IPS-NIHi7 (cell line): ENCODE measurements at regions not wholly inside any gene's neighbourhood (a gene's known extent, or its start where the extent isn't known, plus 50 kb on each side); places are given as distances from the start of the nearest gene placed in this dataset.

Source experiments
- DNase-seq: peaks from one replicate; pipeline ENCODE4 v3.0.0; 2012; ENCODE audit warnings: mixed read lengths; ENCODE audit errors: extremely low spot score

DNA sequence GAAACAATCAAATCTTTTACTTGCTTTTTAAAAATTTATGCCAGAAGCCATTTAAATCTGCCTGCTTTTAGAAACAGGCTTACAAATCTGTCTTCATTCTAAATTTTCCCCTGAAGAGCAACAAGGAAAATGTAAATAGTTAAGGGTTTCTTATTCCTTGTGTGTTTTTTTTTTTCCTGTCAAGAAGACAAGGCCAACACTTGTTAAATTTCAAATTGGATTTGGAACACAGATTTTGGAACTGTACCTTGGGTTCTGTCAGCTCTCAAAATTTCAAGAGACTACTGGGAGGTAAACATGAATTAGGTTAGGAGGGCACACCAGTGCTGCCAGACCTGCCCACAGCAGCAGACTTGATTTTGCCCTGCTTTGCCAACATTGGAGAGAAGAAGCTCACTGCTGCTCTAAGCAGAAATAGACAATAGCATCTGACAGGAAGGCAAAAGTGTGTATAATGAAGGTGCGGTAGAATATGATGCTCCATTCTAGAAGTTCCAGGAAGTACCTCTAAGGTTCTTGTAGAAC, 121.7 kb downstream of the NHLRC3 start:
- no peak for DNase-seq

DNA sequence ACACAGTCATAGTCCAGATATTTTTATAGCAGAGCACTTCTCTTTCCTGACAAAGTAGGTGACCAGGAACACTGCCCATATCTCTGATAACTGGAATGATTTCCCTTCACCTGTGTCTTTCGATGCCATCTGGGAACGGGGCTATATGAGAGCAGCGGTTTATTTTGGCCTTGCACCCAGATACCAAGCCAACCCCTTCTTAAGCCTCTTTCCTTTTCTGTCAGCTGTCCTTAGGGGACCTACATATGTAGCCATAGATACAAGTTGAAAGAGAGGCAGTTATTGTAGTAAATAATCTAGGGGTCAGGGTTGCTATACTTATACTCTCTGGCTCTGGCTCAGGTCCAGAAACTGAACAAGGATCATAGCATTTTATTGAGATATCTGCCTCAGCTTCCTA, 128.8 kb downstream of the NHLRC3 start:
- DNase-seq: no peak

DNA sequence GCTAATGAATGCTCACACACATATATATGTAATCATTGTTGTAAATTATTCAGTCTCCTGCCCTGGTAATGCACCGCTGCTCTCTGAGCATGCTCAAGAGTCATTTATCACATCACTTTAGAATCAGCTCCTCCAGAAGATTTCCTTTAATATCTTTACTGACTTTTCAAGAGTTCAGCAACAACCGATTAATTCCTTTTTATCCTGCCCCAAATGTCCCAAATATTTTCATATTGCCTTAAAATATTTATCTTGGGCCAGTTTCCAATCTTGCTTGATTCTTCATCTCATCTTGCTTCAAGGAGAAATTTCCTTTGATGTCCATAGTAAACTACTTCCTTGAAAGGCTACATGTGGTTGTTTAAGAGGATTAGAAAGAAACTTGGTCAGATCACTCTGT, 132.5 kb downstream of the NHLRC3 start:
- DNase-seq: no peak

DNA sequence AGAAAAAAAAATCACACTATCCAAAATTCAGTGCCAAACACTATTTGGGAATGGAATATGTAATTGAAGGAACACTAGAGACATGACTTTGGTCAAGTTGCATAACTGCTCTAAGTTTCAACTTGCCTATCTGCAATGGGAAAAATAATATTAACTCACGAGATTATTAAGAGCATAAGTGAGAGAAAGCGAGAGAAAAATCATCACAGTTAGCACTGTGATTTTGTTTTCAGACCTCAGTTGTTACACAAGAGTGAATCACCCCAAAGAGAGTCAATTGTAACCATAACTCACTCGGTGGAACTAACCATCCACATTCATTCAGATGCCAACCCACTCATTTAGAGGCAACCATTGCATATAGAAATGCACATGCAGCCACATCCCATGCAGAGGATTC, 147.1 kb downstream of the NHLRC3 start:
- DNase-seq: no peak

DNA sequence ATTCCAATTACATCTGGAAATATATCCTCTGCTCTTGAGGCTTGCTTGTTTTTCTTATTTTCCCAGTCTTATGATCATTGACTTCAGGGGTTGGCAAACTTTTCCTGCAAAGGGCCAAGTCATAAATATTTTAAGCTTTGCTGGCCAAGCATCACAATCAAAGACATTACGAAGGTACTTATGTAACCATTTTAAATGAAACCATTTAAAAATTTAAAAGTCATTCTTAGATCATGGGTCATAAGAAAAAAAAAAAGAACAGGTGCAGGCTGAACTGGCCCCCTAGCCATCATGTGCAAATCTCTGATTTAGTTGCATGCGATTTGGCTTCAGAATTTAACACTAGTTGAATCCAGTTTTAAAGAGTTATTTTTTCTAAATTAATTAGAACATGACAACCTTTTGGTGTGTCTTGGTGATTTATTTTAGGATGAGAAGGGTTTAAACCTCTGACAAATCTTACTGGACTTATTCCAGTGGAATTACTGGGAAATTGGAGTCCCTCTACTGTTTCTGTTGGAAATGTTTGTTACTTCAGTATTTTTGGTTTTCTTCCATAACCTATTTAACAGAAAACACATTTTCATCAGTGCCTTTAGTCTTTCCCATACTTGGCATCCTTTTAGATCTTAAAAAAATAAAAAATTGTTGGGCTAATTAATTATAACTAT, 148.1 kb downstream of the NHLRC3 start:
- no peak for DNase-seq

DNA sequence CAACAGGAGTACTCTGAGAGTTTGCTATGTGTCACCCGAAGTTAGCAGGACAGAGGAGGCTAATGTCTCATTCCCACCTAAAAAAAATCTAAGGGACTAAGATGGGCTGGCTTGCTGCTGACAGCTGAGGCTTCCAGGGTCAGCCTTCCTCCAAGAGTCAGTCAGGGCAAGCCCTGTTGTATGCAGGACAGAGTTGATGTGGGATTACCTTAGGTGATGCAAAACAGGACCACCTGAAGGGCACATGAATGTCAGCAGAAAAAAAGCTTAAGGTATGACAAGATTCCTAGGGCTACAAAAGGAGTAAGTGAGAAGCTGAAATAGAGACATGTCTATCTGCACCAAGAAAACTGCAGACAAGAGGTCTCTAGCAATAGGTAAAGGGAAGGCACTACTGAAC, 151.5 kb downstream of the NHLRC3 start:
- no peak for DNase-seq

DNA sequence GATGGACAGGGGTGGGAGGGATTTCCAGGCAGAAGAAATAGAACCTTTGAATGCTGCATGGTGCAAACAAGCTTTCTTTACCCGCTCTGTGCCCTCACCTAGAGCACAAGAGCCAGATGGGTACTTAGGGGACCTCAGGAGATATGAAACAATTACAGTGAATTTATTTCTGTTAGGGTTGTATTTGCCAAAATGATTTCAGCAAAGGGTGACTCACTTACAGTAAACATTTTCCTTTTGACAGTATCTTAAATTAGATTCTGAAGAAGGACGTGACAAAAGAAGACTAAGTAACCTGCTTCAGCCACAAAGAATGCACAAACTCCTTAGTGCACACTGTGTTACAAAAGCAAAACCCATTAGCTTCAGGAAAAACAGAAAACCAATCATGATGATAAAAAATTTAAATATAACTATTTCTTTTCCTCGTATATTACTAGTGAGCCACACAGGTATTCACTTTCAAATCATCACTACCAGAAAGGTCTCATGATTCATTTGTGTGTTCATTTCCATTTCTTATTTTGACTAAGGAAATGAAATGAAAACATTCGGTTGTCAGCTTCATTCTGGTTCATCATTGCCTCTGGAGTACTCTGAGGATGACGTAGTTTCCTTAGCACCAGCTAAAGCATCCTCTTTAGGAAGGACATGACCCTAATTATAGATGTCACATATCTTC, 158.8 kb downstream of the NHLRC3 start:
- no peak for DNase-seq

DNA sequence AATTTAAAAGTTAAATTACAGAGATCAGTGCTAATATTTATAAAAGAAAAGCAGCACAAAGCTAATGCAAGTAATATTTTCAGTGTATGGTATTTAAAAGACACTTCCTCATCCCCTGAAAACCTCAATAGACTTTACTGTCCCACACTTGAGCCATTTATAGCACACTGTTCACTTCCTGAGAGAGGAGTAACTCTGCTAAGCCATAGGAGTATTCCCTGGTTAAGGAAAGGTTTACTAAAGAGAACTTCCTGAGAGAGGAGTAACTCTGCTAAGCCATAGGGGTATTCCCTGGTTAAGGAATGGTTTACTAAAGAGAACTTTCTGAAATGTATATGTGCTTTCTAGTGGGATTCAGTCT, 159.4 kb downstream of the NHLRC3 start:
- DNase-seq: no peak

DNA sequence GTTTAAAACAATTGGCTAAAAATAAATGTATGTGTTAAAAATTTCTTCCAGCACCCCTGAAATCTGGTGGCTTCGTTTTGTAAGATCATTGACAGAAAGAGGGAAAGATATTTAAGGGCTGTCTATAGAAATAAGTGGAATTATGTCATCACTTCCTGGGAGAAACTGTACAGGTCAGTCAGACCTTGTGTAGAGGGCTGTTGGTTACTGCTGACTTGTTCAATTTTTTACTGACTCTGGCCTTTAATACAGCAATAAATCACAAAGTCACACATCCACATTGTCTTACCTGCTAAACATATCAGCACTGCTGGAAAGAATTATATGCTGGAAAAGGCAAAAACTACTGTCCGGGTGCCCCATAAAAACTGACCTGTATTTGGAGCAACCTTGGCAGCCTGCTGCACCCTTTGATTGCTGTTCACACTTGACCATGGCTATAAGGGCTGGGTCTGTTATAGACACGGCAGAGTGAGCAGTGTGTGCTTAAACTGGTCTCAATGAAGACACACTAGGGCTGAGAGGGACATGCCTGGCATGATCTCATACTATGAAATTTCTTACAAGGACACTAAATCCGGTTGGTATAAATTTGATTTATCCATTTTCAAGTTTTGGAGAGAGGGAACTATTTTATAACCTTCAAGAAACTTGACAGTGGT, 162.1 kb downstream of the NHLRC3 start:
- no peak for DNase-seq

DNA sequence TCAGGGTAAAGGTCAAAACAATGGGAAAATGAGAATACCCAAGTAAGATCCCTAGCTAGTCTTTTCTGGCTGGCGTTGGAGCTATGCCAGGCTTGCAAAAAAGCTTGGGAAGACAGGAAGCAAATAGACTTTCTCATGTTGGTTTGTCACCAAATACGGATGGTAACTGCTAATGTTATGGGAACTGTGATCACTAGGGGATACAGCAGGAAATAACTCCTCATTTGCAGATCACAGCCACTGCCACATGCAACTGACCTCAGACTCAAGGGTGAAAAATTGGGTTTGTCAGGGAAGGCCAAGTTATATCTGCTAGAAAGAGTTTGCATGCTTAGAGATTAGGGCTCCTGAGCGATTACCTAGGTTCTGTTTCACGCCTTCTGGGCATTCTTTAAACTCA, 162.9 kb downstream of the NHLRC3 start:
- peak; percentile 14 for DNase-seq

DNA sequence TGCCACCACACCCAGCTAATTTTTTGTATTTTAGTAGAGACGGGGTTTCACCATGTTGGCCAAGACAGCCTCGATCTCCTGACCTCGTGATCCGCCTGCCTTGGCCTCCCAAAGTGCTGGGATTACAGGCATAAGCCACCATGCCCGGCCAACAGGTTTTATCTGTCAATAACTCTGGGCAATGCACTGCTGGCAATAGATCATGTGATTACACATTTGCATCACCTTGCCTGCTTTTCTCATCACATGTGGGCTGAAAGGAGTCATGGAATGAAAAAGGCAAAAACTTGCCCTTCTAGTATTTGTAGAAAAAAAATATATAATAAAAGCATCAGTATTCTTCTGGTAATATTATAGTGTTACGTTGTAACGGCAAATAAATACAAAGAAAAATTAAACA, 164.5 kb downstream of the NHLRC3 start:
- DNase-seq: no peak

DNA sequence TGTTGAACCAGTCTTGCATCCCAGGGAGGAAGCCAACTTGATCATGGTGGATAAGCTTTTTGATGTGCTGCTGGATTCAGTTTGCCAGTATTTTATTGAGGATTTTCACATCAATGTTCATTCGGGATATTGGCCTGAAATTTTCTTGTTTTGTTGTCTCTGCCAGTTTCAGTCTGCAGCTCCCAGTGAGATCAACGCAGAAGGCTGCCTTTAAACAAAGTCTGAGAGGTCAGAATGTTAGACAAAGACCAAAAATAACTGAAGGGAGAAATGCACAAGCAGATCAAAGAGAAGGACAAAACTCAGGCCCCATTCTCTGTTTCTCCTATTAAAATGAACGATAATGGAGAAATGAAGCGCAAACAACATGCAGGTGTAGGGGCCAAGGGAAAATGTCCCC, 170.4 kb downstream of the NHLRC3 start:
- DNase-seq: no peak

DNA sequence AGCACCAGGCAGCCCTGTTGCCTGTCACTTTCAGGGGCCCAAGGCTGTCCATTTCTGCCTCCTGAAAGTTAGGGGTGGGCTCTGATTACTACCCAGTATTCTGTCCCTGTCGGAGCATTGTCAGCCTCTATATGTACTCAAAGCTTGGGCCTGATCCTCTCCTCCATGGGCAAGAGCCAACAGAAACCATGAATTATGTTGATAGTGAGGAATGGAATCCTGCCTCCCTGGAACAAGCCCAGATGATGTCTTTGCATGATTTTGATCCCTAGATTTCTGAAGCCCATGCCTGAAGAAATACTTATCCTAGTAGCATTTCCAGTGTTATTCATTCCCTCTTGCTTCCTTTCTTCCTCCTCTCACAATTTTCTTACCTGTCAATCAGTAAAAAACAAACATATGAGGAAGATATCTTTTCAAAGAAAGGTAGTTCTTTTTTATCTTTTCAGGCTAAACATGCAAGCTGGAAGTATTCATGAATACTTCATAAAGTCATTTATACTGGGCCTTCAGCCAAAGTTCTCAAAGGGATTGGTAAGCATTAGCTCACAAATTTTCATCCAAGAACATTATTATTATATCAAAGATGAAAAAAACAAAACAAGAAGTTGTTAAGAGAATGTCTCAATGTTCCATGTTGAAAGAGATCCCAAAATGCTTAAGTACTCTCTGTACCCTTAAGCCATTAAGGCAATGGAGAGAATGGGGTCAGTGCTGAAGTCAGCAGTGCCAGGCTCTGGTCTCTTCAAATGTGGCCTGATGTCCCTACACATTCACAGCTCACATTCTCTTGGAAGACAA, 171.7 kb downstream of the NHLRC3 start:
- no peak for DNase-seq

DNA sequence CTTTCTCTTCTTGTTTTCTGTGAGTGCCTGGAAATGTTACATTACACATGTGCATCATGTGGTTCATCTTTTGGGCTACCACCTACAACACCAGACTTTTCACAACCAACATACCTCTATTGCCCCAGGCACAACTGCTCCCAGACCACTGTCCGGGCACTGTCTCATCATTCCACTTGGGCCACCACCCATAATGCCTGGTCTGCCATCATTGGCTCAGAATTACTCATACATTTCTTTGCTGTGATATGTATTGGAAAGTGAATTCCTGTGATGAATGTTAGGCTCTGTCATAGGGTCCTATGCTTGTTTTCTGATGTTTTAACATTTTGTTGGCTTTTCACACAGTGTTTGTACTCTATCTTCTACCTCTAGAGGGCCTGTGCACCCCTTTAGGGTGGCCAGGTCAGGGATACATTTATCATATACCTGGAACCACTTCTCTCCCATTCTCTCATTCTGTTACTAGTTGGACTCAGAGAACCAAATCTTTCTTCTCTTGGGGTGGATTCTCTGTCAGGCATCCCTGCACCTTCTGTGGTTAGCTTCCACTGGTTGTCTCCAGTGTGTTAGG, 172.8 kb downstream of the NHLRC3 start:
- peak; percentile 19 for DNase-seq

DNA sequence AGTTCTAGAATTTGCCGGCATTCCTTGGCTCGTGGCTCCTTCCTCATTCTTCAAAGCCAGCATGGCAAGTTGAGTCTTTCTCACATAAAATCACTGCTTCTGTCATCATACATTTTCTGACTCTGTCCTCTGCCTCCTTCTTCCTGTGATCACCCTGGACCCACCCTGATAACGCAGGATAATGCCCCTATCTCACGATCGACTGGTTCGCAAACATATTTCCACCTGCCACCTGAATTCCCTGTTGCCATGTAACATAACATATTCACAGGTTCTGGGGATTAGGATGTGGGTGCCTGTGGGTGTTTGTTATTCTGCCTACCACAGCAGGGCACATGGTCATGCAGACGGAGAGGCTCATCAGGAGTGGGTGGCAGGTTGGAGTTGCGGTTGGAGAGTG, 177.7 kb downstream of the NHLRC3 start:
- DNase-seq: no peak

DNA sequence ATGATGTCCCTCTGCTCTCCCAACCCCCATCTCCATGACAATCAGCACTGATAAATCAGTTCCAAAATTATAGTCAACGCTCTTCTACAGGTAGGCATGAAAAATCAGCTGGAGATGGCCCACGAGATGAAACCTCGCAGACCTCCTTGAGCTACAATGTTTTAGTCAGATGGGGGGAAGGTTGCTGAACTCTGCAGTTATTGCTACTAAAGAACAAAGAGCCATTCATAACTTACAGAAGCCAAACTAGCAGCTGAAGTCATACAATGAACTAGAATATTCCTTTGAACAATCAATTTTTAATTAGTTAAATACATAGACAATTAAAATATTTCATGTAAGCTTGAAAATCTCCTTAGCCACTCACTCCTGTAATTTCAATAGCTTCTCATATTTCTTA, 179.2 kb downstream of the NHLRC3 start:
- no peak for DNase-seq

DNA sequence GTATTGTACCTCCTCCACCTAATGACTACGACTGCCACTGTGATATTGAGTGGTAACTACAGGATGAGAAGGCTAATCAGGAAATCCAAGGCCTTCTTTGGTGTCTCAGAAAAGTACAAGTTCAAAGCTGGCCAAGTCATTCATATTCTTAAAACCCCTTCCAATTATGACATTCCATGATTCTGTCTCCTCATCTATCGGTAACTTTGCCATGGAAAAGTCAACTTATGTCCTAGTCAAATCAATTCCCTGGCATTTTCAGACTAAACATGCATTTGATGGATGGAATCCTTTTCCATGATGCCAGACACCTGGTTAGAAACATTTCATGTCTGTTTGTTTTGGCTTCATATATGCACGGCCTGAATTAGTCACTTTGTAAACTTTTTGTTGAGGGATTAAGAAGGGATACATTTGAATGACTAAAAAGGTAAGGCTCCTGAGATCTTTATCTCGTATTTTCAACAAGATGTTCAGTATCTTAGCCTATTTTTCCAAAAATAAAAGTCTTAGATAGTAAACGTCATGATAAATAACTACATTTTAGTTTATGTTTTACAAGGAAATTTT, 186.5 kb downstream of the NHLRC3 start:
- DNase-seq: no peak

DNA sequence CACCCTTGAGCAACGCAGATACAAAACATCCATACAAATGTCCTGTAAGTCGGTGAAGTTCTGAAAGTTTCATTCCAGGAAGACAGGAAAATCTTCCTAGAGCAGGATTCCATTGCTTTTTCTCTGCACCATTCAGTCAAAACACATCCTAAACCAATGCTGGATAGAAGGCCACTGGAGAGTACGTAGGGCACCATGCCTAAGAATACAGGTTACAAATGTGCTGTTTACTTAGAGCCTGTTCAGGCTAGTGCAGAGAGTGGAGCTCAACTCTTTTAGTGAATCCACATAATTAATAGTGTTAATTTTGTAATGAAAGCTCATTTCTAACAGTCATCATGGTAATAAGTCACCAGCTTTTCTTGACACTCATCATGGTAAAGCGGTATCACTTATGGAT, 187.6 kb downstream of the NHLRC3 start:
- DNase-seq: no peak

DNA sequence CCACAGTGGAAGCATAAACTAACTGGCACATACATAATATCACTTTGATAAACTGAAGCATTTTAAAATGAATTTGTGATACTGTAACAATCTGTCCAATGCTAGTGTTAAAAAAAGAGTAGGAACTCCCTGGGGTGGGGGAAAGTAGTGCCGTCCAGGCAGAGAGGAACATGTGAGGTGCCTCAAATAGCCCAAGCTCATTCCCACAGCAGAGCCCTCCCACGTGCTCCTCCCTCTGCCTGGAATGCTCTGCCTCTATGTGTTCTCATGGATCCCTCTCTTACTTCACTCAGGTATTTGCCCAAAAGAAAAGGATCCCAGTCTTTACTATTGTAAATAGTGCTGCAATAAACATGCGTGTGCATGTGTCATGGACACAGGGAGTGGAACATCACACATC, 188.1 kb downstream of the NHLRC3 start:
- DNase-seq: no peak

DNA sequence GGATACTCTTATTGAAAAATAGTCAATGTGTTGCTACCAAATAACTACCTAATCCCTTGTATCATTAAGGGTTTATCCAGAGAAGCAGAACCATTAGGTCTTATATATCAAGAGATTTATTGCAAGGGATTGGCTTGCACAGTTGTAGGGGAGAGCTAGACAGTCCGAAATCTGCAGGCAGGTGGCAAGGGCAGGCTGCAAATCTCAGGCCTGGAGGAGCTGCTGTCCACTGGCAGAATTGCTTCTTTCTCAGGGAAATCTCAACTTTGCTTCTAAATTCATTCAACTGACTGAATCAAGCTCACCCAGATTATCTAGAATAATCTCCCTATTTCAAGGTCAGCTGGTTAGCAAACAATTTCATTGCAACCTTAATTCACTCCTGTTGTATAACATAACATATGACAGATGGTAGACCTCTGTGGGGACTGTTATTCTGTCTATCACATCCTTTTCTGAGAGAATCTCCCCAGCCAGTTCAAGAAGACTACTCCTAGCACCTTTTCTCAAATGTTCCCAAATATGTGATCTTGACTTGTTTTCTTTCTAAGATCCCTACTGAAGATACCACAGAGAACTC, 194.2 kb downstream of the NHLRC3 start:
- no peak for DNase-seq

DNA sequence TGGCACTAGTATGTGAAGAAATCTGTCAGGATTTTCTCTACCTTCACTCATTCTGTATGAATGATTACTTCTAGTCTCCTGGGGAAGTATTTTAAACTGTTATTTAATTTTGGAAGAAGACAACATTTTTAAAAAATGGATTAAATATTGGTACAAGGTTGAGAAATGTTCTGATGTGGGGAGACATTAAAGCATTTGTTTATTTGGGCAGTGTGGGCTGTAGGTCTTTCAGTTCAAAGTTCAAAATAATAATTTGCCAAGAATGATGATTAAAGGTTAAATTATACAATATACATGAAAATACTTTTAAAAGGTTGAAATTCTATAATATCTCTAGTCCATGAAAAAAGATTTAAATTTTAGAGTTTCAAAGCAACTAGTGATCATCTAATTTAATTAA, 194.7 kb downstream of the NHLRC3 start:
- DNase-seq: no peak
